Prostate gland (tissue), 2 donors: ENCODE measurements at regions not wholly inside any gene's neighbourhood (a gene's known extent, or its start where the extent isn't known, plus 50 kb on each side); places are given as distances from the start of the nearest gene placed in this dataset.

Experiments
- POLR2A ChIP-seq: fragments of 450-650 bp; IDR thresholded peaks from one replicate; pipeline ENCODE4 v1.6.1; 2016; ENCODE audit warnings: antibody characterized with exemption, mild to moderate bottlenecking
- TF ChIP-seq, protein P1 (sequence below), 4 experiments: fragments of 200-600 bp in 2 of 4; fragments of 450-650 bp in 2 of 4; sonication (generic) in 2 of 4; IDR thresholded peaks; 1 replicate in 3 of 4; 2 replicates in 1 of 4; pipeline ENCODE4 v1.5.1; 2016 to 2019; ENCODE audit warnings: antibody characterized with exemption in 4 of 4, mild to moderate bottlenecking in 2 of 4, moderate library complexity in 2 of 4

DNA sequence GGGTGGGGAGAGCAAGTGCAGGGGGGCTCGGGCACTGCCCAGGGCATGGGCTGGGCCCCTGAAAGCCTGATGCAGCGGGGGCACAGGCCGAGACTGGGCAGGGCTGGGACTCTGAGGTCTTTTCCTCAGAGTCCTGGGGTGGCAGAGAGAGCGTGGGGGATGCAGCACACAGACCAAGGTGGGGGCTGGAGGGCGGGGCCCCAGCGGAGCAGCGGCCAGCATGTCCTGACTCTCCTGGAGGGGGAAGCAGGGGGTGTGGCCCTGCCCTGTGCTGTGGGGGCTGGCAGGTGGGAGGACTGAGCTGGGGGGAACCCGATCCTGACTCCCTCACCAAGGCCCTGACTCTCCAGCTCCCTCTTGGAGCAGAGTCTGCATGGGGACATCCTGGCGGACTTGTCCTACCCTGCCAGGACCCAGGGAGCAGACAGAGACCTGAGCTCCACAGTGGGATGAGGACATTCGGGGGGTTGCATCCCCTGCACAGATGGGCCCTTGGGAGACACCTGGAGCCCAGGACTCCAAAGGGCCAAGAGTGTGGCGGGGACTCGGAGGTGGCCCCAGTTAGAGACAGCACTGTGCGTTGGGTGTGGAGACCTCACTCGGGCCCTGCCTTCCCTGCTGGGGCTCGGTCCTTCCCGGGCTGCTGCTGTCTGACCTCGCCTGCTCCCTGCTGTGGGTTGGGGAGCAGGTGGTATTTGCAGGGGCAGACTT, 326.1 kb downstream of the TMEM121 start:
- no peak for TF ChIP-seq POLR2A
- TF ChIP-seq, protein P1, sequence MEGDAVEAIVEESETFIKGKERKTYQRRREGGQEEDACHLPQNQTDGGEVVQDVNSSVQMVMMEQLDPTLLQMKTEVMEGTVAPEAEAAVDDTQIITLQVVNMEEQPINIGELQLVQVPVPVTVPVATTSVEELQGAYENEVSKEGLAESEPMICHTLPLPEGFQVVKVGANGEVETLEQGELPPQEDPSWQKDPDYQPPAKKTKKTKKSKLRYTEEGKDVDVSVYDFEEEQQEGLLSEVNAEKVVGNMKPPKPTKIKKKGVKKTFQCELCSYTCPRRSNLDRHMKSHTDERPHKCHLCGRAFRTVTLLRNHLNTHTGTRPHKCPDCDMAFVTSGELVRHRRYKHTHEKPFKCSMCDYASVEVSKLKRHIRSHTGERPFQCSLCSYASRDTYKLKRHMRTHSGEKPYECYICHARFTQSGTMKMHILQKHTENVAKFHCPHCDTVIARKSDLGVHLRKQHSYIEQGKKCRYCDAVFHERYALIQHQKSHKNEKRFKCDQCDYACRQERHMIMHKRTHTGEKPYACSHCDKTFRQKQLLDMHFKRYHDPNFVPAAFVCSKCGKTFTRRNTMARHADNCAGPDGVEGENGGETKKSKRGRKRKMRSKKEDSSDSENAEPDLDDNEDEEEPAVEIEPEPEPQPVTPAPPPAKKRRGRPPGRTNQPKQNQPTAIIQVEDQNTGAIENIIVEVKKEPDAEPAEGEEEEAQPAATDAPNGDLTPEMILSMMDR (IDR thresholded peaks at IDR 0.05), result no peak
